Cardiac septum (tissue), 1 donor: ENCODE measurements at regions not wholly inside any gene's neighbourhood (a gene's known extent, or its start where the extent isn't known, plus 50 kb on each side); places are given as distances from the start of the nearest gene placed in this dataset.
"Not testable (repeated sequence)": the region's sequence is repeated elsewhere in the genome, so short reads cannot be mapped to it uniquely, and the experiment has no call there.

Experiments
- DNase-seq: peaks from one replicate; pipeline ENCODE4 v3.0.0-alpha.2; 2020; ENCODE audit warnings: low spot score
- intact Hi-C: fragments of 100-400 bp; cut with DNase I; formaldehyde crosslinking; loops from one replicate; pipeline ENCODE4 v1.14.0; 2022
- donor health status: DM: no; HTN: no; CAD: no.

- intact Hi-C loops, result no loop called here
- DNase-seq, result no peak
Observed at GRCh38 chr4:66555301-66555700, 885.0 kb upstream of the EPHA5 start.

- no peak for DNase-seq
- intact Hi-C loops, result no loop called here
Observed at GRCh38 chr4:66554826-66555225, 884.5 kb upstream of the EPHA5 start.

- DNase-seq, intact Hi-C loops: not testable (repeated sequence)
Observed at GRCh38 chr4:66545301-66545700, 875.0 kb upstream of the EPHA5 start.

GRCh38 chr4:66544281-66544680 lies 874.0 kb upstream of the EPHA5 start:
- no peak for DNase-seq

GRCh38 chr4:66539745-66540144 lies 869.5 kb upstream of the EPHA5 start:
- intact Hi-C loops, result no loop called here

More at GRCh38 chr4:66544281-66544680, 874.0 kb upstream of the EPHA5 start:
- intact Hi-C loops, result no loop called here

GRCh38 chr4:66524781-66525180 lies 854.5 kb upstream of the EPHA5 start:
- intact Hi-C loops, result no loop called here

More at GRCh38 chr4:66539745-66540144, 869.5 kb upstream of the EPHA5 start:
- DNase-seq, result no peak

GRCh38 chr4:66522244-66522643 lies 852.0 kb upstream of the EPHA5 start:
- intact Hi-C loops, result no loop called here
- no peak for DNase-seq

More at GRCh38 chr4:66524781-66525180, 854.5 kb upstream of the EPHA5 start:
- DNase-seq, result no peak

- intact Hi-C loops, result no loop called here
- no peak for DNase-seq
Observed at GRCh38 chr4:66516940-66517339, 846.7 kb upstream of the EPHA5 start.

GRCh38 chr4:66506985-66507384 lies 836.7 kb upstream of the EPHA5 start:
- no peak for DNase-seq
- intact Hi-C loops, result no loop called here

GRCh38 chr4:66501997-66502396 lies 831.7 kb upstream of the EPHA5 start:
- DNase-seq, result no peak
- intact Hi-C loops, result no loop called here

- DNase-seq, result no peak
- intact Hi-C loops, result no loop called here
Observed at GRCh38 chr4:66490729-66491128, 820.4 kb upstream of the EPHA5 start.

GRCh38 chr4:66489783-66490452 lies 819.6 kb upstream of the EPHA5 start:
- intact Hi-C loops, result no loop called here
- DNase-seq, result no peak

- intact Hi-C loops, result no loop called here
- no peak for DNase-seq
Observed at GRCh38 chr4:66489370-66489769, 819.1 kb upstream of the EPHA5 start.

GRCh38 chr4:66486068-66486467 lies 815.8 kb upstream of the EPHA5 start:
- no peak for DNase-seq
- intact Hi-C loops, result no loop called here

GRCh38 chr4:66482186-66482585 lies 811.9 kb upstream of the EPHA5 start:
- DNase-seq, result no peak
- intact Hi-C loops, result no loop called here

GRCh38 chr4:66475596-66475995 lies 805.3 kb upstream of the EPHA5 start:
- intact Hi-C loops, result no loop called here
- no peak for DNase-seq

GRCh38 chr4:66465111-66465510 lies 794.8 kb upstream of the EPHA5 start:
- intact Hi-C loops, result no loop called here

GRCh38 chr4:66462890-66463289 lies 792.6 kb upstream of the EPHA5 start:
- intact Hi-C loops, DNase-seq: not testable (repeated sequence)

More at GRCh38 chr4:66465111-66465510, 794.8 kb upstream of the EPHA5 start:
- no peak for DNase-seq

GRCh38 chr4:66451741-66452140 lies 781.5 kb upstream of the EPHA5 start:
- no peak for DNase-seq
- intact Hi-C loops, result no loop called here

GRCh38 chr4:66443008-66443407 lies 772.7 kb upstream of the EPHA5 start:
- no peak for DNase-seq
- intact Hi-C loops, result no loop called here

GRCh38 chr4:66439508-66439907 lies 769.2 kb upstream of the EPHA5 start:
- intact Hi-C loops, result no loop called here
- no peak for DNase-seq

- intact Hi-C loops, result no loop called here
Observed at GRCh38 chr4:66433706-66434105, 763.4 kb upstream of the EPHA5 start.

More at GRCh38 chr4:66433706-66434105, 763.4 kb upstream of the EPHA5 start:
- no peak for DNase-seq
